Fibroblast of mammary gland (primary cell): ENCODE measurements at regions not wholly inside any gene's neighbourhood (a gene's known extent, or its start where the extent isn't known, plus 50 kb on each side); places are given as distances from the start of the nearest gene placed in this dataset.

Experiments
- DNase-seq: peaks from one replicate; pipeline ENCODE4 v3.0.0-alpha.2; 2010; ENCODE audit warnings: low read depth
- H3K4me3 ChIP-seq: 2 replicates; pipeline ENCODE4 v1.5.1; 2011; ENCODE audit warnings: low read depth, mild to moderate bottlenecking, low read length, moderate library complexity; ENCODE audit not compliant: control insufficient read depth
- CTCF ChIP-seq: conservative IDR thresholded peaks from 2 replicates; pipeline ENCODE4 v1.5.1; 2011; ENCODE audit warnings: low read depth, low read length, inconsistent platforms; ENCODE audit not compliant: control insufficient read depth, insufficient read depth

GRCh38 chr17:63258785-63259184, 187.3 kb downstream of the CYB561 start:
- DNase-seq, result no peak
- TF ChIP-seq CTCF, result no peak
- no peak overlapping the region for H3K4me3 ChIP-seq

GRCh38 chr17:63262751-63263476, 183.2 kb downstream of the CYB561 start:
- TF ChIP-seq CTCF, result no peak
- H3K4me3 ChIP-seq, result no peak overlapping the region
- no peak for DNase-seq

GRCh38 chr17:63265526-63265925, 180.6 kb downstream of the CYB561 start:
- no peak overlapping the region for H3K4me3 ChIP-seq
- DNase-seq, result no peak
- no peak for TF ChIP-seq CTCF

GRCh38 chr17:63267846-63268245, 178.3 kb downstream of the CYB561 start:
- DNase-seq, result no peak
- no peak overlapping the region for H3K4me3 ChIP-seq
- no peak for TF ChIP-seq CTCF

GRCh38 chr17:63268827-63269226, 177.3 kb downstream of the CYB561 start:
- H3K4me3 ChIP-seq, result no peak overlapping the region
- no peak for TF ChIP-seq CTCF

GRCh38 chr17:63270610-63271009, 175.5 kb downstream of the CYB561 start:
- H3K4me3 ChIP-seq, result no peak overlapping the region
- DNase-seq, result peak; percentile 38
- no peak for TF ChIP-seq CTCF

More at GRCh38 chr17:63268827-63269226, 177.3 kb downstream of the CYB561 start:
- DNase-seq, result peak; percentile 39

- no peak for TF ChIP-seq CTCF
These were observed 172.0 kb downstream of the CYB561 start for GRCh38 chr17:63274146-63274545.

More at GRCh38 chr17:63274146-63274545, 172.0 kb downstream of the CYB561 start:
- no peak overlapping the region for H3K4me3 ChIP-seq
- DNase-seq, result peak; percentile 97
